ENCODE measurements at regions not wholly inside any gene's neighbourhood (a gene's known extent, or its start where the extent isn't known, plus 50 kb on each side); places are given as distances from the start of the nearest gene placed in this dataset.
A peak's percentile ranks its signal among the peaks of the same experiment; 100 is the strongest.
"Not testable (repeated sequence)": the region's sequence is repeated elsewhere in the genome, so short reads cannot be mapped to it uniquely, and the experiment has no call there.

DNA sequence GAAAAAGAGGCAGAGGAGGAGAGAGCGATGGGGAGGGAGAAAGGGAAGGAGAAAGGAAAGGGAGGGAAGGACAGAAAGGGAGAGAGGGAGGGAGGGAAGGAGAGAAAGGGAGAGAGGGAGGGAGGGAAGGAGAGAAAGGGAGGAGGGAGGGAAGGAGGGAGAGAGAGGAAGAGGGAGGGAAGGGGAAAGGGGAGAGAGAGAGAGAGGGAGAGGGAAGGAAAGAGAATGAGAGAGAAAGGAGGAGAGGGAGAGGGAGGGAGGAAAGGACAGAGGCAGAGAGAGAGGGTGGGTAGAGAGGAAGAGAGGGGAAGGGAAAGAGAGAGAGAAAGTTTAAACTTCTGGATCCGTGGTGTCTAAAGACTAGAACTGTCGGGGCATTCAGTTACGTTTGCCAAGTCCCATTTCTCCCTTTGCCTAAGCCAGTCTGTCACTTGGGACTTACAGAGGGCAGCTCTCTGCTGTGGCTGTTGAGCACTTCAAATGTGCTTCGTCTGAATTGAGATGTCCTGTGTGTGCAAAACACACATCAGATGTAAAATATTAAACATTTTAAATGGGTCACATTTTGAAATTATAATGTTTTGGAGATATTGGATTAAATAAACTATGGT is 62.6 kb downstream of the PLXNA1 start:
- no peak for DNase-seq (ENCODE audit: low read depth)
- H3K4me3 ChIP-seq (ENCODE audit: low read depth, low read length), result no peak overlapping the region
- no peak for TF ChIP-seq CTCF (IDR thresholded peaks at IDR 0.05; ENCODE audit: insufficient read depth, low read length)

GRCh38 chr3:127046690-127047089 is 63.8 kb downstream of the PLXNA1 start:
- DNase-seq (ENCODE audit: low read depth), result not testable (repeated sequence)

GRCh38 chr3:127049393-127049792 is 66.5 kb downstream of the PLXNA1 start:
- H3K4me3 ChIP-seq (ENCODE audit: low read depth, low read length), result no peak overlapping the region
- no peak for TF ChIP-seq CTCF (IDR thresholded peaks at IDR 0.05; ENCODE audit: insufficient read depth, low read length)
- DNase-seq (ENCODE audit: low read depth), result no peak

More at GRCh38 chr3:127046690-127047089, 63.8 kb downstream of the PLXNA1 start:
- H3K4me3 ChIP-seq (ENCODE audit: low read depth, low read length), result not testable (repeated sequence)

- TF ChIP-seq CTCF (IDR thresholded peaks at IDR 0.05; ENCODE audit: insufficient read depth, low read length), result no peak
- H3K4me3 ChIP-seq (ENCODE audit: low read depth, low read length), result no peak overlapping the region
- DNase-seq (ENCODE audit: low read depth), result no peak
Measured at GRCh38 chr3:127050733-127051132, 67.8 kb downstream of the PLXNA1 start.

GRCh38 chr3:127052121-127052561 is 69.2 kb downstream of the PLXNA1 start:
- peak; percentile 55 for DNase-seq (ENCODE audit: low read depth)
- no peak for TF ChIP-seq CTCF (IDR thresholded peaks at IDR 0.05; ENCODE audit: insufficient read depth, low read length)
- H3K4me3 ChIP-seq (ENCODE audit: low read depth, low read length), result no peak overlapping the region

GRCh38 chr3:127053026-127053425 is 70.1 kb downstream of the PLXNA1 start:
- no peak for TF ChIP-seq CTCF (IDR thresholded peaks at IDR 0.05; ENCODE audit: insufficient read depth, low read length)
- H3K4me3 ChIP-seq (ENCODE audit: low read depth, low read length), result no peak overlapping the region
- DNase-seq (ENCODE audit: low read depth), result no peak

GRCh38 chr3:127053450-127053849 is 70.5 kb downstream of the PLXNA1 start:
- no peak for DNase-seq (ENCODE audit: low read depth)
- TF ChIP-seq CTCF (IDR thresholded peaks at IDR 0.05; ENCODE audit: insufficient read depth, low read length), result no peak
- H3K4me3 ChIP-seq (ENCODE audit: low read depth, low read length), result no peak overlapping the region
